H1 (cell line): ENCODE measurements at regions not wholly inside any gene's neighbourhood (a gene's known extent, or its start where the extent isn't known, plus 50 kb on each side); places are given as distances from the start of the nearest gene placed in this dataset.
A peak's percentile ranks its signal among the peaks of the same experiment; 100 is the strongest.

ENCODE experiments used
- CTCF ChIA-PET: fragments of 300-600 bp; sonication (Branson Sonifier 250); formaldehyde crosslinking; loops from one replicate; lab custom pipeline; 2021; ENCODE audit not compliant: partially characterized antibody; lab: Charles Lee
- POLR2A ChIA-PET: fragments of 300-600 bp; sonication (Branson Sonifier 250); formaldehyde crosslinking; loops from one replicate; lab custom pipeline; 2021; ENCODE audit warnings: inconsistent platforms; ENCODE audit not compliant: partially characterized antibody; lab: Charles Lee
- DNase-seq, 2 experiments: peaks; one replicate each; pipeline versions ENCODE4 v3.0.0 to v3.0.0-alpha.2; 2010 to 2022; ENCODE audit warnings: low spot score in 2 of 2, low read depth in 1 of 2, mixed read lengths in 1 of 2
- FAIRE-seq: peaks from 2 replicates; lab custom pipeline; 2011; peaks lifted over from hg19 to GRCh38; lab: Jason Lieb, UNC
- H2AFZ ChIP-seq: 2 replicates; pipeline ENCODE4 v1.8.1; 2012; ENCODE audit warnings: low read length, inconsistent platforms
- H2AK5ac ChIP-seq: 2 replicates; pipeline ENCODE4 v1.6.1; 2013; ENCODE audit warnings: low read depth, low read length
- H2BK120ac ChIP-seq: replicated peaks from 2 replicates; pipeline ENCODE3; 2013; ENCODE audit warnings: low read depth, low read length, inconsistent platforms
- H2BK12ac ChIP-seq: 2 replicates; pipeline ENCODE4 v1.6.1; 2013; ENCODE audit warnings: low read depth, low read length
- H2BK15ac ChIP-seq: 2 replicates; pipeline ENCODE4 v1.6.1; 2013; ENCODE audit warnings: low read length
- H2BK20ac ChIP-seq: 2 replicates; pipeline ENCODE4 v1.6.1; 2013; ENCODE audit warnings: low read length
- H2BK5ac ChIP-seq: 2 replicates; pipeline ENCODE4 v1.6.1; 2013; ENCODE audit warnings: low read depth, low read length
- H3K14ac ChIP-seq: 2 replicates; pipeline ENCODE4 v1.6.1; 2013; ENCODE audit warnings: inconsistent platforms; ENCODE audit not compliant: insufficient read length
- H3K18ac ChIP-seq: 2 replicates; pipeline ENCODE4 v1.6.1; 2013; ENCODE audit warnings: low read length; ENCODE audit errors: extremely low read depth
- H3K23ac ChIP-seq: 2 replicates; pipeline ENCODE4 v1.6.1; 2013; ENCODE audit warnings: inconsistent platforms; ENCODE audit not compliant: insufficient read length
- H3K23me2 ChIP-seq: 2 replicates; pipeline ENCODE4 v1.6.1; 2013; ENCODE audit warnings: low read depth, low read length
- H3K27ac ChIP-seq: 2 replicates; pipeline ENCODE4 v1.6.1; 2011; ENCODE audit warnings: low read depth, low read length, inconsistent platforms
- H3K27me3 ChIP-seq, 4 experiments: replicated peaks in 1 of 4; 1 replicate in 1 of 4; 2 replicates in 3 of 4; pipeline versions ENCODE4 v1.6.1 to v1.8.1; 2011 to 2013; ENCODE audit warnings: low read length in 3 of 4, mild to moderate bottlenecking in 3 of 4, inconsistent platforms in 2 of 4, mixed read lengths in 2 of 4, moderate library complexity in 1 of 4; ENCODE audit not compliant: control insufficient read depth in 3 of 4, insufficient read depth in 3 of 4; ENCODE audit errors: extremely low read depth in 1 of 4
- H3K36me3 ChIP-seq, 4 experiments: 2 replicates each; pipeline versions ENCODE4 v1.6.1 to v1.8.1; 2011 to 2013; ENCODE audit warnings: mild to moderate bottlenecking in 4 of 4, low read length in 3 of 4, moderate library complexity in 2 of 4, control low read depth in 1 of 4, inconsistent platforms in 1 of 4; ENCODE audit not compliant: insufficient read depth in 4 of 4, control insufficient read depth in 2 of 4
- H3K4ac ChIP-seq: replicated peaks from 2 replicates; pipeline ENCODE3; 2013; ENCODE audit warnings: low read length, low read depth, mixed read lengths, inconsistent platforms; ENCODE audit not compliant: insufficient read length
- H3K4me1 ChIP-seq, 4 experiments: replicated peaks in 1 of 4; 1 replicate in 1 of 4; 2 replicates in 3 of 4; pipeline versions ENCODE4 v1.6.1 to v1.8.1; 2011 to 2013; ENCODE audit warnings: low read length in 3 of 4, inconsistent platforms in 2 of 4, mixed read lengths in 1 of 4; ENCODE audit not compliant: insufficient read depth in 4 of 4, control insufficient read depth in 3 of 4
- H3K4me2 ChIP-seq, 2 experiments: 2 replicates each; pipeline versions ENCODE4 v1.6.1 to v1.8.1; 2011 to 2013; ENCODE audit warnings: low read depth in 2 of 2, low read length in 2 of 2, control low read depth in 1 of 2, inconsistent platforms in 1 of 2, mild to moderate bottlenecking in 1 of 2; ENCODE audit not compliant: insufficient read depth in 1 of 2
- H3K4me3 ChIP-seq, 4 experiments: fragments of 200-600, 300-600 bp in 1 of 4; sonication (generic), shearing (Covaris generic), sonication (Bioruptor Twin) in 1 of 4; 2 replicates each; pipeline versions ENCODE4 v1.5.1 to v1.8.1; 2011 to 2016; ENCODE audit warnings: low read length in 4 of 4, low read depth in 3 of 4, control low read depth in 2 of 4, inconsistent platforms in 2 of 4, mild to moderate bottlenecking in 2 of 4, mixed read lengths in 1 of 4, moderate library complexity in 1 of 4; ENCODE audit not compliant: insufficient read depth in 2 of 4; ENCODE audit errors: extremely low read depth in 1 of 4
- H3K56ac ChIP-seq: replicated peaks from 2 replicates; pipeline ENCODE3; 2013; ENCODE audit warnings: low read depth, mild to moderate bottlenecking, mixed read lengths, low read length, inconsistent platforms; ENCODE audit not compliant: insufficient read length
- H3K79me1 ChIP-seq: 2 replicates; pipeline ENCODE4 v1.6.1; 2013; ENCODE audit warnings: low read depth, low read length, control low read depth
- H3K79me2 ChIP-seq, 2 experiments: 2 replicates each; pipeline versions ENCODE4 v1.6.1 to v1.8.1; 2012 to 2013; ENCODE audit warnings: low read length in 2 of 2, mild to moderate bottlenecking in 2 of 2, inconsistent platforms in 1 of 2; ENCODE audit not compliant: insufficient read depth in 2 of 2, control insufficient read depth in 1 of 2
- H3K9ac ChIP-seq, 4 experiments: replicated peaks in 1 of 4; 1 replicate in 1 of 4; 2 replicates in 3 of 4; pipeline versions ENCODE4 v1.6.1 to v1.8.1; 2011 to 2013; ENCODE audit warnings: low read depth in 3 of 4, low read length in 3 of 4, control low read depth in 2 of 4, mild to moderate bottlenecking in 2 of 4, moderate library complexity in 2 of 4, inconsistent platforms in 1 of 4; ENCODE audit errors: extremely low read depth in 1 of 4
- H3K9me3 ChIP-seq, 2 experiments: 2 replicates each; pipeline versions ENCODE4 v1.6.1 to v1.8.1; 2012 to 2013; ENCODE audit warnings: mild to moderate bottlenecking in 2 of 2, moderate library complexity in 2 of 2, control low read depth in 1 of 2, inconsistent platforms in 1 of 2, low read depth in 1 of 2, low read length in 1 of 2, mixed read lengths in 1 of 2; ENCODE audit not compliant: insufficient read depth in 2 of 2
- H4K20me1 ChIP-seq, 2 experiments: replicated peaks in 1 of 2; 2 replicates each; pipeline versions ENCODE3 to v1.8.1; 2011 to 2013; ENCODE audit warnings: inconsistent platforms in 2 of 2, low read length in 2 of 2, mild to moderate bottlenecking in 1 of 2; ENCODE audit not compliant: insufficient read depth in 2 of 2, control insufficient read depth in 1 of 2
- H4K5ac ChIP-seq: 2 replicates; pipeline ENCODE4 v1.6.1; 2013; ENCODE audit warnings: low read length, low read depth, mixed read lengths, inconsistent platforms; ENCODE audit not compliant: insufficient read length
- H4K8ac ChIP-seq: 2 replicates; pipeline ENCODE4 v1.8.0; 2013; ENCODE audit warnings: mild to moderate bottlenecking, moderate library complexity, low read length, inconsistent platforms; ENCODE audit not compliant: insufficient read depth; ENCODE audit errors: extremely low read depth
- H4K91ac ChIP-seq: replicated peaks from 2 replicates; pipeline ENCODE3; 2013; ENCODE audit warnings: low read length, mixed read lengths, inconsistent platforms; ENCODE audit not compliant: insufficient read length
- CTCF ChIP-seq, 3 experiments: IDR thresholded peaks; 1 replicate in 2 of 3; 2 replicates in 1 of 3; pipeline versions ENCODE4 v1.5.1 to v1.6.1; 2011; ENCODE audit warnings: low read length in 3 of 3, mild to moderate bottlenecking in 3 of 3, inconsistent platforms in 2 of 3, low read depth in 1 of 3, moderate library complexity in 1 of 3; ENCODE audit not compliant: insufficient read depth in 1 of 3; ENCODE audit errors: control extremely low read depth in 1 of 3
- NANOG ChIP-seq: IDR thresholded peaks from 2 replicates; pipeline ENCODE4 v1.6.1; 2011; ENCODE audit warnings: low read length, low read depth, mild to moderate bottlenecking, inconsistent platforms; ENCODE audit not compliant: insufficient read depth, poor library complexity, severe bottlenecking
- RAD21 ChIP-seq, 2 experiments: IDR thresholded peaks in 1 of 2; conservative IDR thresholded peaks in 1 of 2; 2 replicates each; pipeline ENCODE4 v1.6.1; 2011; ENCODE audit warnings: low read depth in 2 of 2, low read length in 2 of 2, improper control_type of control experiment in 1 of 2, inconsistent platforms in 1 of 2, mild to moderate bottlenecking in 1 of 2, moderate library complexity in 1 of 2
- WGBS, 2 experiments: shearing (Covaris generic) in 1 of 2; methylation state at CpG; one replicate each; pipeline versions ENCODE4 v1.1.6 to v1.1.7; 2013 to 2015; ENCODE audit warnings: low lambda C conversion rate in 2 of 2, mixed read lengths in 2 of 2, inconsistent platforms in 1 of 2, low coverage in 1 of 2, missing lambda C conversion rate in 1 of 2; ENCODE audit not compliant: insufficient replicate concordance in 2 of 2, insufficient coverage in 1 of 2, insufficient read length in 1 of 2; ENCODE audit errors: extremely low coverage in 1 of 2, missing lambda C conversion rate in 1 of 2; 5-methylcytosine and 5-hydroxymethylcytosine counted together

- H2BK20ac ChIP-seq, result no peak overlapping the region
- no peaks in the 10 kb centered on the region for H3K79me2 ChIP-seq
- H4K91ac ChIP-seq, result no peak overlapping the region
- no peak overlapping the region for H3K4me3 ChIP-seq
- no peaks in the 10 kb centered on the region for H3K36me3 ChIP-seq
- DNase-seq (no peak), FAIRE-seq (no peak)
- no peak overlapping the region for H4K5ac ChIP-seq
- no peak overlapping the region for H3K23ac ChIP-seq
- no peak overlapping the region for H2BK5ac ChIP-seq
- no peaks in the 10 kb centered on the region for H4K20me1 ChIP-seq
- no peaks in the 10 kb centered on the region; the same call in 1 of the 2 replicates for H3K23me2 ChIP-seq
- H3K9me3 ChIP-seq, result no peaks in the 10 kb centered on the region
- no peak overlapping the region for H3K4me2 ChIP-seq
- no peak overlapping the region for H3K56ac ChIP-seq
- 81% methylated on average over 5 of the region's 5 CpGs; no CpG with 5 or more reads in 1 of the 2 experiments for WGBS, 2 experiments
- TF ChIP-seq NANOG (no peak), RAD21 (IDR thresholded peaks at IDR 0.05 in 1 of 2, conservative IDR thresholded peaks at IDR 0.05 in 1 of 2; ENCODE audit: low read depth in 2 of 2, low read length in 2 of 2) (peak; percentile 27 to 46; a peak in 3 of 4 replicates), CTCF (IDR thresholded peaks at IDR 0.05; ENCODE audit: control extremely low read depth in 1 of 3, insufficient read depth in 1 of 3, low read depth in 1 of 3, low read length in 3 of 3) (peak in 2 of 3 experiments; percentile 38 to 40; a peak in 2 of 4 replicates)
- no peak overlapping the region for H4K8ac ChIP-seq
- H3K9ac ChIP-seq, result no peak overlapping the region
- H3K79me1 ChIP-seq, result no peaks in the 10 kb centered on the region
- H3K27me3 ChIP-seq, result no peaks in the 10 kb centered on the region
- ChIA-PET CTCF (interaction anchor here (1.1 to 1.6 kb wide), 3 partner anchors 27 to 187 kb away, joined by 3 to 4 read pairs (median 4); no protein-coding TSS in a partner anchor), POLR2A (no interaction called here)
- H2AK5ac ChIP-seq, result no peak overlapping the region
- H2AFZ ChIP-seq, result no peak overlapping the region
- no peak overlapping the region for H3K4ac ChIP-seq
- no peak overlapping the region for H2BK12ac ChIP-seq
- no peak overlapping the region for H3K27ac ChIP-seq
- H3K4me1 ChIP-seq, result peaks cover 0 to 3% (median under 1%) of the 10 kb centered on the region in 4 experiments; a peak in 2 of 7 replicates
- H2BK15ac ChIP-seq, result no peak overlapping the region
- no peak overlapping the region for H3K14ac ChIP-seq
- H3K18ac ChIP-seq, result no peak overlapping the region
- no peak overlapping the region for H2BK120ac ChIP-seq
Measured at GRCh38 chr4:180587379-180587778, 1655.8 kb upstream of the TENM3 start.
